Astrocyte of the cerebellum (primary cell): ENCODE measurements at regions not wholly inside any gene's neighbourhood (a gene's known extent, or its start where the extent isn't known, plus 50 kb on each side); places are given as distances from the start of the nearest gene placed in this dataset.

ENCODE experiments used
- DNase-seq: peaks from one replicate; pipeline ENCODE4 v3.0.0-alpha.2; 2011; ENCODE audit warnings: low read depth
- H3K4me3 ChIP-seq: 2 replicates; pipeline ENCODE4 v1.5.1; 2011; ENCODE audit warnings: mild to moderate bottlenecking, low read depth, low read length, moderate library complexity
- in situ Hi-C: cut with HindIII; loops from 2 replicates; pipeline ENCODE4 v1.10.0; 2017; ENCODE audit warnings: low sequenced_read_pairs
- TF ChIP-seq, protein P1 (sequence below): IDR thresholded peaks from 2 replicates; pipeline ENCODE4 v1.5.1; 2012; ENCODE audit warnings: low read length, low read depth, moderate library complexity, mild to moderate bottlenecking; ENCODE audit errors: missing control alignments

DNA sequence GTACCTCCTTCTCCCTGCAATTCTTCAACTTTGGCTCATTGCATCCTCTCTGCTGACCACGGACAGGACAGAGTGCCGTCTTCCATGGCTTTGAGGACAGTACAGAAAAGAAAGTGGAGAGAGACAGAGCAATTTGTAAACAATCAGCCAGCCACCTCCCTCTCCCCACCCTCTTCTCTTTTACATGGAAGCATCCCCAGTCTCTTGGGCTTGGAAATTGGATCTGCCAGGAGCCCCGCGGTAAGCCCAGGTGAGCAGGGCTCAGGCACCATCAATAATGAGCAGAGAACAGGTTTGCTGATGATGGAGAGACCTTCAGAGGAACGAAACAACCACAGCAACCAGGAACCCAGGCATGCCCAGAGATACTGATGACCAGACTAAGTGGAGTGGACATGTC lies 194.9 kb upstream of the TNRC6C start:
- TF ChIP-seq, protein P1, sequence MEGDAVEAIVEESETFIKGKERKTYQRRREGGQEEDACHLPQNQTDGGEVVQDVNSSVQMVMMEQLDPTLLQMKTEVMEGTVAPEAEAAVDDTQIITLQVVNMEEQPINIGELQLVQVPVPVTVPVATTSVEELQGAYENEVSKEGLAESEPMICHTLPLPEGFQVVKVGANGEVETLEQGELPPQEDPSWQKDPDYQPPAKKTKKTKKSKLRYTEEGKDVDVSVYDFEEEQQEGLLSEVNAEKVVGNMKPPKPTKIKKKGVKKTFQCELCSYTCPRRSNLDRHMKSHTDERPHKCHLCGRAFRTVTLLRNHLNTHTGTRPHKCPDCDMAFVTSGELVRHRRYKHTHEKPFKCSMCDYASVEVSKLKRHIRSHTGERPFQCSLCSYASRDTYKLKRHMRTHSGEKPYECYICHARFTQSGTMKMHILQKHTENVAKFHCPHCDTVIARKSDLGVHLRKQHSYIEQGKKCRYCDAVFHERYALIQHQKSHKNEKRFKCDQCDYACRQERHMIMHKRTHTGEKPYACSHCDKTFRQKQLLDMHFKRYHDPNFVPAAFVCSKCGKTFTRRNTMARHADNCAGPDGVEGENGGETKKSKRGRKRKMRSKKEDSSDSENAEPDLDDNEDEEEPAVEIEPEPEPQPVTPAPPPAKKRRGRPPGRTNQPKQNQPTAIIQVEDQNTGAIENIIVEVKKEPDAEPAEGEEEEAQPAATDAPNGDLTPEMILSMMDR: no peak
- no peak overlapping the region for H3K4me3 ChIP-seq
- in situ Hi-C loops: no loop called here
- DNase-seq: no peak

DNA sequence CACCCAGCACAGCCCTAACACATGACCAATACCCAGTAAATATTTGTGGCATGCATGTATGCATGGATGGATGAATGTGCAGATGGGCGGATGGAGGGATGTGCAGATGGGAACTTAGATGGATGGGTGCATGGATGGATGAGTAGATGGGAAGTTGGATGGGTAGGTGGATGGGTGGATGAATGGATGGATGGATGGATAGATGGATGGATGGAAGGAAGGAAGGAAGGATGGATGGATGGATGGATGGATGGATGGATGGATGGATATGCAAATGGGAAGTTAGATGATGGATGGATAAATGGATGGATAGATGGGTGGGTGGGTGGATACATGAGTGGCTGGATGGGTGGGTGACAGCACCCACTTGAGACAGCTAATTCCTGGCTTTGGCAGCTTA lies 193.2 kb upstream of the TNRC6C start:
- TF ChIP-seq, protein P1: no peak
- in situ Hi-C loops: no loop called here
- H3K4me3 ChIP-seq: no peak overlapping the region
- DNase-seq: no peak

DNA sequence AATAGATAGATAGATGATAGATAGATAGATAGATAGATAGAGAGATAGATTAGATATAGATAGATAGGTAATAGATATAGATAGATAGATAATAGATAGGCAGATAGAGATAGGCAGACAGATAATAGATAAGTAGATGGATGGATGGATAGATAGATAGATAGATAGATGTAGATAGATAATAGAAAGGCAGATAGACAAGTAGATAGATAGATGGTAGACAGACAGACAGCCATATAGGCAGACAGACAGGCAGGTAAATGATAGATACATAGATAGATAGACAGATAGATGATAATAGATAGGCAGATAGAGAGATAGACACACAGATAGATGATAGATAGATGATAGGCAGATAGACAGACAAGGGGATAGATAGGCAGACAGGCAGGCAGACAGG lies 191.4 kb upstream of the TNRC6C start:
- no peak for DNase-seq

DNA sequence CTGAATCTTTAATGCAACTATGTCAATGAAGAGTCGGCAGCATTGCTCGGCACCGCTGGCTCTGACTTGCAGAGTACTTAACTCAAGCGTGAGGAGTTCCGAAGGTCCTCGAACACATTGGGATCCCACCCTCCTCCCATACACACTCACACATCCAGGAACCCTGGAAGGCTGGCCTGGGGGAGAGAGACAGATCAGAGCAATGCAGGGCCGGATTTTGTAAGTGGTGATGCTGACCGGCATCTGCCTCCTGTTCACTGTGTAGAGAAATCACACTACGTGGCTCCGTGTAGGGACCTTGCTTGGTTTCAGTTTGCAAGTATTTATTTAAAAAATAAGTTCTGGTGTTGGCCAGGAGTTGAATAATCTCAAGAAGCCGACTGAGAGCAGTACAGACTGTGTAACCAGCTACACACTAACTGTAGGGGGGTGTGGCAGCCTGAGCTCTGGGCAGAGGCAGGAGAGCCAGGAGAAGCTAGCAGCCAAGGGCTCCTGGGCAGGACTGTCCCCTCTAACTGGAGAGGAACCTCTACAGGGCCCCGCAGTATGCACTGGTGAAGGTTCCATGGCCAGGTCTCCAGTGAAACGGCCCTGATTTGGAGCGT lies 190.2 kb upstream of the TNRC6C start:
- no peak for DNase-seq
- in situ Hi-C loops: no loop called here
- H3K4me3 ChIP-seq: no peak overlapping the region
- TF ChIP-seq, protein P1: no peak

More for the DNA sequence above, 191.4 kb upstream of the TNRC6C start:
- in situ Hi-C loops: no loop called here
- TF ChIP-seq, protein P1: no peak
- no peak overlapping the region for H3K4me3 ChIP-seq

DNA sequence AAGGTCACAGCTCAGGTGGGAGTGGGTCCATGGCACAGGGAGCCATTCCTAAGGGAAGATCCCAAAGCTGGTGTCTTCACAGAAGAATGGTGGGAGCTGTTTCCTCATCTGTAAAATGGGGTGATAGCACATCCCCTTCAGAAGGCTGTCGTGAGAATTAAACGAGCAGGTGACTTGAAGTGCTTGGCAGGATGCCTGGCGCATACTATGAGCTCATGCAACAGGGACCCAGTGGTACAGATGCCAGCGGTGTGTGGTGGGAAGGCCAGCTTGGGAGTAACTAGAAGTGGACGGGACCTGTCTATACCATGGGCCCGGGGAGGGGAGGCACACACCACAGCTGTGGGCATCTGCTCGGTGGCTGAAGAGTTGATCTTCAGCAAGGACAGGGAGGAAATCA lies 189.3 kb upstream of the TNRC6C start:
- H3K4me3 ChIP-seq: no peak overlapping the region
- TF ChIP-seq, protein P1: no peak
- in situ Hi-C loops: no loop called here
- DNase-seq: no peak

DNA sequence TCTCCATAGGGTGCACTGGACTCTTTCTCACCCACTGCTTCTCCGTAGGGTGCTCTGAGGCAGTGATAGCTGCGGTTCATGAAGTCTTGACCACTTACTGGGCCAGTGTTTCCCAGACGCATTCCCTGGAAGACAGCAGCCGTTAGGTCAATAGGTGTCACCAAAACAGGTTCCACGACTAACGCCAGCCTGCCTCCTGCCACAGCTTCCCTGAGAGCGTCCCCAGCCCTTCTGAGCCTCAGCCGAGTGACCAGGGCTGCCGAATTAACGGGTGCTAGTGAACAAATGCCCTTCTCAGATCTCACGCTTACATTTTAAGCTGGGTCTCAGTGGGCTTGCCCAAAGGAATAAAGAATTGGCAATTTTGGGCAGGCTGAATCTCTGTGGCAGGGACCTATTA lies 188.7 kb upstream of the TNRC6C start:
- TF ChIP-seq, protein P1: no peak
- no peak for DNase-seq
- no peak overlapping the region for H3K4me3 ChIP-seq
- in situ Hi-C loops: no loop called here
